Stimulated activated CD4-positive, alpha-beta T cell treated with anti-CD3 and anti-CD28 coated beads, Interleukin-4, amount 100 ng/mL, for 48 hours (primary cell): ENCODE measurements at regions not wholly inside any gene's neighbourhood (a gene's known extent, or its start where the extent isn't known, plus 50 kb on each side); places are given as distances from the start of the nearest gene placed in this dataset.

Experiments used
- DNase-seq, 2 donors: peaks; one replicate each; pipeline ENCODE4 v3.0.0-alpha.2; 2020; ENCODE audit warnings: low read depth in 2 of 2

- no peak for DNase-seq
Observed at GRCh38 chr3:158970006-158970405, 168.2 kb downstream of the MFSD1 start.

DNA sequence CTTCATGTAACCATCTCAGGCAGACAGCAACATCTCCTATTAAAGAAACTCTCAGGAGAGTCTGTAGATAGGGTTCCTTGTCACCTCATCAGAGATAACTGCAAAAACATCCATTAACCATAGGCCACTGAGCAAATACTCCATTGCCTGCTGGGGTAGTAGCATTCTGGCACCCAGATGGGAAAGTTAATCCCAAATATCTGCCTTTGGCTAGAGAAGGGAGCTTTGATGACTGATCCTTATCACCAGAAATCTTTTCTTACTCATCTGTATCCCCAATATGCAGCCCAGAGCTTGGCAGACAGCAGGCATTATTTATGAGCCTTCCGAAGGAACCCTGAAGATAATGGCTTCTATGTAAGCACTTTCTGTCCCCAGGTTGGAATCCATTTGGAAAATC lies 173.1 kb downstream of the MFSD1 start:
- no peak for DNase-seq

GRCh38 chr3:158976966-158977365 lies 175.1 kb downstream of the MFSD1 start:
- DNase-seq: no peak

DNA sequence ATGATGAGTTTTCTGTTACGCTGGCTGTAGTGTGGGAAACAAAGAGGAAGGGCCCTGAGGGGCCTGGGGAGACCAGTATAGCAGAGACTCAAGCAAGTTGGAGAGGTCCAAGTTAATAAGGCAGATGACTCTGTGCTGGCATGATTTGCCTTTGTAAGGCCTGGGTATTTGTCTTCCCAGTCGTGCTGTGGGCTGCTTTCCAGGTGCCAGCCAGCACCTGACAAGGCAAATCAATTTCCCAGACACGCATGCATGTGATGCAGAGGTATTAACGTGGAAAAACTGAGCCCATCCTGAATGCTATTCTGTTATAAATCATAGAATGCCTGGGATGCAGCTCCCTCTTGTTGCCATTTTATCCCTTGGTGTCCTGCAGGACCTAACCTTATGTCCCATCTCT lies 175.6 kb downstream of the MFSD1 start:
- DNase-seq: no peak

DNA sequence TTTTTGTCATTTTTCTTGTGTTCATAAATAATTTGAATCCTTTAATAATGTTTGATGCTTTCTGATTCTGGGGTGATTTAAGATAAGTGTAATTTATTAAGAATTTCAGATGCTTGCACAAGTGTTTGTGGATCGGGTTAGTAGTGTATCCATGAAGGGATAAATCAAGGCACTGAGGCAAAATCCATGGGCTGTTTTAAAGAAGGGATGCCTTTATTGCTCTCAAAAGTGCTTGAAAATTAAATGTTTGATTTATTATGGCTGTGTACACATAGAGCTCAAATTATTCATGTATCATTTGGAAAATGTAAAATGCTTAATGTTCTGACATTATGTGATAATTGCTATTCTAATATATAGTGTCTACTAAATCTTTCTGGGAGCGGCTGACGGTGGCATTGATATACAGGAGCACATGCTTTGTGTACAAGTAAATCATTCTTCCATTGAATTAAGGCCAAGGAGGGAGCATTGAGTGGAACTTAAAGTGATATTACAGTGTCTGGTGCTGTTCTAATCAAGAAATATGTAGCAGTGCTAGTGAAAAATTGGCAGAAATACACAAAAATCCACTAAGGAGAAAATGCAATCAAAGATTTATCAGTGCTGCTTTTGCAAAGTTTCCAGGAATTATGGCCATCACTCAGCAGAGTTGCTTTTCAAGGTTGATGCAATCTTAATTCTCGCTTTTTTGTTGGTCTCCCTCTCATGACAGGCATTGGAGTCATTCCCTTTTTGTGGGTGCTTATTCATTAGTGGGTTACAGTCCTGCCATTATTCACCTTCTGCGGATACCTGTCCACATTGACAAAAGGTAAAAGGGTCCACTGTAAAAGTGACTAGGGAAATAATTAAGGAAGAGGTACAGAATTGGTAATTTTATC lies 181.6 kb downstream of the MFSD1 start:
- no peak for DNase-seq

DNA sequence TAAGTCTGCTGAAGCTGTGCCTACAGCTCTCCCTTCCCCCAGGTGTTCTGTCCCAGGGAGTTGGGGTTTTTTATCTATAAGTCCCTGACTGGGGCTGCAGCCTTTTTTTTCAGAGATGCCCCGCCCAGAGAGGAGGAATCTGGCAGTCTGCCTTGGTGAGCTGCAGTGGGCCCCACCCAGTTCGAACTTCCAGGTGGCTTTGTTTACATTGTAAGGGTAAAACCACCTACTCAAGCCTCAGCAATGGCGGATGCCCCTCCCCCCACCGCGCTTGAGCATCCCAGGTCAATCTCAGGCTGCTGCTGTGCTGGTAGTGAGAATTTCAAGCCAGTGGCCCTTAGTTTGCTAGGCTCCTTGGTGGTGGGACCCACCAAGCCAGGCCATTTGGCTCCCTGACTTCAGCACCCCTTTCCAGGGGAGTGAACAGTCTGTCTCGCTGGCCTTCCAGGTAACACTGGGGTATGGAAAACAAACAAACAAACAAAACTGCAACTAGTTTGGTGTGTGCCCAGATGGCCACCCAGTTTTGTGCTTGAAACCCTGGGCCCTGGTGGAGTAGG lies 189.4 kb downstream of the MFSD1 start:
- DNase-seq: no peak

- no peak for DNase-seq
Observed at GRCh38 chr3:158992463-158992862, 190.6 kb downstream of the MFSD1 start.

DNA sequence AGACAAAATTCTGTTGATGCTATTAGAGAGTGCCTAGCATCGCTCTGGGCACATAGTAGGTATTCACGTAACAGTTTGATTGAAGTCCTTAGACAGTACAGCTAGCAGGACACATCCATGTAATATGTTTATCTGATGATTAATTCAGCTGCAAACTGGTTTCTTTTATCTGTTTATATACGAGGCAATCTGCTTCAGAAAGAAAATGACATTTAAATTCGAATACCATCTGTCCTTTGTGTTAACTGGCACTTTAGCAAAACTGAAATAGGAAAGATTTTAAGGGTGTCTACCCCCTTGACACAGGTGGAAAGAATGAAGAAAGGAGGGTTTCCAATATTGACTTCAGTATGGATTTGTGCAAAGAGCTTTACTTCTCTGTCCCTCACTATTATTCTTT lies 192.5 kb downstream of the MFSD1 start:
- no peak for DNase-seq

- no peak for DNase-seq
Observed at GRCh38 chr3:159001711-159002110, 199.9 kb downstream of the MFSD1 start.

- no peak for DNase-seq
Observed at GRCh38 chr3:159005137-159005536, 203.3 kb downstream of the MFSD1 start.

DNA sequence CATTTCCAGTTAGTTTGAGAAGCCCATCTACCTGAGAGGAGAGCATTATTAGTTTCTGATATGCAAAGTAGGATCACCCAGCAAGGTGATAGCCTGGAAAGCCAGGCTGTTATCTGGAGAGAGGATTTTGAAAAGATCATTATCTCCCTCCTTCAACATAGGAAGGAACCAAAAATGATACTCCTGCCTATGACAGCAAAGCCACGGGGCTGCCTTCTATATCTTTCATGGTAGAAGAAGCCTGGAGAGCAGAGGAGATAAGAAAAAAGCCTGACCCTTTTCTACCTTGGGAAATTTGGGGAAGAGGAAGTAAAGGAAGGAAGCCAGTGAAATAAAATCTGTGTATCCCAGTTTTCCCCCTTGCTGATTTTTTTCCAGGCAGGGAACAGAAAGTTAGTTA lies 205.5 kb downstream of the MFSD1 start:
- no peak for DNase-seq

DNA sequence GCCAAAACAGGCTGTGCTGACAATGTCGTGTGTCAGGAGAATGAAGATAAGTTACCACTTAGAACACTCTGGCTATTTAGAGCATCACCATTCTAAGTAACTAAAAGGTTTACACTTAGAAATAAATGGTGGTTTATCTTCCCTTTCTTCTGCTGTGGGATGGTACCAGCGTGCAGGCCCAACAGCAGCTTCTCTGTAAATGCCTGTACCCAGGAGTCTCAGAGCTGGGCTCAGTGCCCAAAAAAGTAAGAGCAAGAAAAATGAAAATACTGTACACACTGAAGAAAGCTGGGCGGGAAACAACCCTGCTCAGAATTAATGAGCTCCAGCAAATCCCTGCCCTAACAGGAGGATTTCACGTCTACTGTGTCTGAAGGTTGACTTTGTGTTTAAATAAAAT lies 206.5 kb downstream of the MFSD1 start:
- DNase-seq: no peak

DNA sequence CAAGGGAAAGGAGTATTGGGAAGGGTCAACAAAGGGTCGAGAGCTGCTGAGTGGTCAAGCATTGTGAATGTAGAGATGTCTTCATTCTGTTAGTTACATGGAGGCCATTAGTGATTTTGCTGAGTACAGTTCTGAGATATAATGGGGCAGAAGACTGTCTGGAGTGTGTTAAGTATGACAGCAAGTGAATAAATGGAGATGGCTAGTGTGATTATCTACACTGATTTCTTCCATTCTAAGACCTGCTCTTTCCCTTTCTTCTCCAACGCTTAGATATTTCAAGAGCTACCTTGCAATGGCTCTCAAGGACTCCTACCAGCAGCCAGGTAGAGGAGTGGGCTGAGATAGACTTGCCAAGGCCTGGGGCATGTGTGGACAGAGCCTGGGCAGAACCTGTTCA lies 216.5 kb downstream of the MFSD1 start:
- no peak for DNase-seq

GRCh38 chr3:159025733-159026132 lies 223.9 kb downstream of the MFSD1 start:
- DNase-seq: no peak

- no peak for DNase-seq
Observed at GRCh38 chr3:159026510-159026909, 224.7 kb downstream of the MFSD1 start.

- DNase-seq: no peak
Observed at GRCh38 chr3:159028706-159029105, 226.9 kb downstream of the MFSD1 start.

DNA sequence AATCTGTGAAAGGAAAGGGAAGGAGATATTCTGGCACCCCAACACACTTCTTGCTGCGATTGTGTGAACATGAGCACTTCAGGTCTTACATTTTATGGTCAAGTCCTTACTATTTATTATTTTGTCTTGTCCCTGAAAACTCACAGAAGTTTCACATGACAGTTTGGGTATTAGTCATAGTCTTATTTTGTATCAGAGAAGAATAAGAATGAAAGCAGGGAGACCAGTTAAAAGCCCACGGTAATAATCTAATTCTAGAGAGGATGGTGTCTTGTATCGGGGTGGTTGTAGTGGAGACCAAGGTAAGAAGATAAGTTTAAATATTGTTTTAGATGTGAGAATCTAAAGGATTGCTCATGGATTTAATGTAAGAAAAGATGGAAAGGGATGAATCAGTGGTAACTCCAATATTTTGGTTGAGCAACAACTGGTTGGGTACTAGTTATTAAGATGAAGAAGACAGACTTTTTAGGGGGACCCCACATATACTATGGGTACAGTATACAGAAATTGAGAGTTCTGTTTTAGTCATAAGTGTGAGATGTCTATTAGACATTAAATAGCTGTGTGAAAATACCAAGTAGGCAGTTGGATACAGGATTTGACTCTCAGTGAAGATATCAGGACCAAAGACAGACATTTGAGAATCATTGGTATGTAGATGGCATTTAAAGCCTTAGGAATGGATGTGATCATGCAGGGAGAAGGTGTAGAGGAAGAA lies 227.6 kb downstream of the MFSD1 start:
- no peak for DNase-seq

DNA sequence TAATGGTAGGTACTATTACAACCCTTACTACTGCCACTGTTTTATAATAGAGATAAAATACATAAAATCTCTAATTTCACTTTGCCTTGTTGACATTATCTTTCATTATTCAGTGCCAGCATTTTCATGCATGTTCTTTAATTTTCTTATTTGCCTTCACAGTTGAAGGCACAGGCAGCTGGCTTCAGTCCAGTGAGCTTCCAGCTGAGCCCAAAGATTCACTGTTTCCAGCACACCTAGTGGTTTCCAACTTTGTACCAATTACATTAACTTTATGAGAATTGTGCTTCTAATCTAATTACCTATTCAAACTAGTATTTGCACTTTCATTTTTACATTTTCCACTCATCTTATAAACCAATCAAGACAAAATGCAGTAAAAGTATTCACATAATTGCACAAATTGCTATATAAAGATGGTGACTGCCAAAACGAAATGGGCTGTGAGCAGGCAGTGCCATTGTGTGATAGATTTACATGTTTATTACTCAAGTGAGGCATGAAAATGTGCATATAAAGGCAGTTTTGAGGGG lies 228.3 kb downstream of the MFSD1 start:
- DNase-seq: no peak

DNA sequence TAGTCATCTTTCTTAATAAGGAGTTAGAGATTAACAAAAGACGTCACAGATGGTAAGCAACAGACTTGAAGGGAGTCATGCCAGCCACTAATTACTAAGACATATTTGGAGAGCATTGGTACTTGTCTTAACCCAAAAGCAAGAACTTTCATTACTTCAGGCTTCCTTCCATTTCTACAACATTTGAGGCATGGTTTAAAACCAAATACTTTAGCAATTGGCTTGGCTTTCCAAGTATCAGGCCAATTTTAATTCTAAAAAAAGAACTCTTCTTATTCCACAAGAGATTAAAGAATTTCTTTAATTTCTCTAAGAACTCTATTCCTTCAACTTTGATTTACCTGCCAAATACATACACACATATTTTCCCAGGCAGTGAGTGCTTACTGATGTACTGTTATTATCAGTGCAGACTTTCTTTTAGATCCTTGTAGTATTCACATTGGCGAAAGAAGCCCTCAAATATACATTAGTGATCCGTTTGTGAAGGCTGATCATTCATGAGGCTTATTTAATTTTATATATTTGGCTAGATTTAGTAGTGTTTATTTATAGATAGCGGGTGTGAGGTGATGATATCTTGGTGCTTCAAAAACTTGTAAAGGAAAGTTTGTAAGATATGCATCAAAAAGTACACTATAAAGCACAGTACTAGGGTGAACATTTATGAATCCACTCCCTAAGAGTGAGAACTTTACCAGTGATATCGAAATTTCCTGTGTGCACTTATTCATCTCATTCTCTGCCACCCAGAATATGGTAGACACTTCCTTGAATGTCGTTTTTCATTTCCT lies 229.2 kb downstream of the MFSD1 start:
- DNase-seq: no peak

GRCh38 chr3:159032311-159032710 lies 230.5 kb downstream of the MFSD1 start:
- no peak for DNase-seq

DNA sequence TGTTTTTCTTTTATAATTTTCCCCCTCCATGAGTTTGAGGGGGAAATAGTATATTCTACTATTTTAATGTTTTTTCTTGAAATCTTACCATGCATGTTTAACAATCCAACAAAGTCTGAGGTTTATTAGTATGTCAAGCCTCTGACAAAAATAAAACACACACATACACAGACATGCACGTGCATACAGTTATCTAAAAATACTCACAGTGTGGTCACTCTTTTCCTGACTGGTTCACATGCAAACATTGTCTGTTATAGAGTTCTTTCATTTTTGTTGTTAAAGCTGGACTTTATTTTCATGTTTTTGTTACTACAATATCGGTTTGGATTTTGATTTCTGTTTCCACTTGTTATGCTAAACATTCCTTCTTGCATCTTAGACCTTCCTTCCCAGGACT lies 236.6 kb downstream of the MFSD1 start:
- DNase-seq: no peak

GRCh38 chr3:159039286-159039685 lies 237.4 kb downstream of the MFSD1 start:
- no peak for DNase-seq
